Activated CD4-positive, alpha-beta T cell treated with anti-CD3 and anti-CD28 coated beads, Interleukin-2, amount 10 ng/mL, durations not matched to agents 7 days and 5 days (primary cell): ENCODE measurements at regions not wholly inside any gene's neighbourhood (a gene's known extent, or its start where the extent isn't known, plus 50 kb on each side); places are given as distances from the start of the nearest gene placed in this dataset.

Source experiments
- CTCF ChIA-PET: fragments of 350-600 bp; sonication (Branson Sonifier 250); formaldehyde crosslinking; loops from one replicate; lab custom pipeline; 2021; ENCODE audit warnings: antibody characterized with exemption; lab: Charles Lee
- POLR2A ChIA-PET: fragments of 350-600 bp; sonication (Branson Sonifier 250); formaldehyde crosslinking; loops from one replicate; lab custom pipeline; 2021; ENCODE audit warnings: antibody characterized with exemption; lab: Charles Lee
- DNase-seq: peaks from one replicate; pipeline ENCODE4 v3.0.0-alpha.2; 2020
- H3K27ac Mint-ChIP-seq: one replicate; pipeline ENCODE4 v1.8.0; 2021; ENCODE audit warnings: mild to moderate bottlenecking, moderate library complexity, mixed read lengths
- H3K27me3 Mint-ChIP-seq: one replicate; pipeline ENCODE4 v1.8.0; 2021; ENCODE audit warnings: mixed read lengths
- H3K36me3 Mint-ChIP-seq: one replicate; pipeline ENCODE4 v1.8.0; 2021; ENCODE audit warnings: low read depth, mixed read lengths
- H3K4me1 Mint-ChIP-seq: one replicate; pipeline ENCODE4 v1.8.0; 2021; ENCODE audit warnings: mixed read lengths
- H3K4me3 Mint-ChIP-seq: one replicate; pipeline ENCODE4 v1.8.0; 2021; ENCODE audit warnings: mild to moderate bottlenecking, moderate library complexity, mixed read lengths
- H3K9me3 Mint-ChIP-seq: one replicate; pipeline ENCODE4 v1.8.0; 2021; ENCODE audit warnings: mixed read lengths

GRCh38 chr12:84073401-84073800 is 839.2 kb downstream of the SLC6A15 start:
- POLR2A ChIA-PET = no interaction called here
- no peak for DNase-seq
- CTCF ChIA-PET = no interaction called here
- H3K4me3 Mint-ChIP-seq = no peak overlapping the region
- no peaks in the 10 kb centered on the region for H3K27me3 Mint-ChIP-seq
- H3K36me3 Mint-ChIP-seq = no peaks in the 10 kb centered on the region
- no peak overlapping the region for H3K27ac Mint-ChIP-seq
- no peaks in the 10 kb centered on the region for H3K4me1 Mint-ChIP-seq
- peaks cover 9% of the 10 kb centered on the region for H3K9me3 Mint-ChIP-seq

GRCh38 chr12:84072961-84073360 is 839.6 kb downstream of the SLC6A15 start:
- no peak overlapping the region for H3K4me3 Mint-ChIP-seq
- ChIA-PET POLR2A (no interaction called here), CTCF (no interaction called here)
- no peak for DNase-seq
- no peak overlapping the region for H3K27ac Mint-ChIP-seq
- H3K36me3 Mint-ChIP-seq = no peaks in the 10 kb centered on the region
- no peaks in the 10 kb centered on the region for H3K4me1 Mint-ChIP-seq
- no peaks in the 10 kb centered on the region for H3K27me3 Mint-ChIP-seq
- H3K9me3 Mint-ChIP-seq = peaks cover 9% of the 10 kb centered on the region

- H3K27ac Mint-ChIP-seq = no peak overlapping the region
- H3K9me3 Mint-ChIP-seq = peaks cover 9% of the 10 kb centered on the region
- DNase-seq = no peak
- POLR2A ChIA-PET = no interaction called here
- no peaks in the 10 kb centered on the region for H3K36me3 Mint-ChIP-seq
- no peaks in the 10 kb centered on the region for H3K27me3 Mint-ChIP-seq
- H3K4me3 Mint-ChIP-seq = no peak overlapping the region
- CTCF ChIA-PET = no interaction called here
- H3K4me1 Mint-ChIP-seq = no peaks in the 10 kb centered on the region
Observed at GRCh38 chr12:84070292-84070691, 842.3 kb downstream of the SLC6A15 start.

DNA sequence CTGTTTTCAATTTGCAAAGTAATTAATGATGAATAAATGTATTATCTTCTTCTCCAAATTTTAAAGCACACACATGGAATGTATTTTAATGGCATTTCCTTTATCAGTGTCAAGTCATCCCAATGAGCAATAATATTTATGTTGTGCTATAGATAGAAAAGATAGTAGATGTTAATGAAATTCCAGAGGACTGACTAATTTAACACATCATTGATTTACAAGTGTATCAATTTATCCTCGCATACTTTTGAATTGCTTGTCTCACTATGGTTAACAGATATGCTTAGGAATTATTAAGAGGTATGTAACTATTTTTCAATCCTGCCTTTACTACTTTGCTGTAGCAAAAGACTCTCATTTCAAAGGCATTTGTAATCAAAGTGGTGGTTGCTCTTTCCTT is 842.9 kb downstream of the SLC6A15 start:
- H3K4me1 Mint-ChIP-seq = no peaks in the 10 kb centered on the region
- CTCF ChIA-PET = no interaction called here
- H3K27ac Mint-ChIP-seq = no peak overlapping the region
- no peaks in the 10 kb centered on the region for H3K27me3 Mint-ChIP-seq
- DNase-seq = no peak
- H3K9me3 Mint-ChIP-seq = peaks cover 9% of the 10 kb centered on the region
- no peaks in the 10 kb centered on the region for H3K36me3 Mint-ChIP-seq
- no peak overlapping the region for H3K4me3 Mint-ChIP-seq
- POLR2A ChIA-PET = no interaction called here

GRCh38 chr12:84069198-84069597 is 843.4 kb downstream of the SLC6A15 start:
- Mint-ChIP-seq H3K36me3 (no peaks in the 10 kb centered on the region), H3K27me3 (no peaks in the 10 kb centered on the region), H3K4me3 (no peak overlapping the region), H3K9me3 (peaks cover 7% of the 10 kb centered on the region), H3K4me1 (no peaks in the 10 kb centered on the region), H3K27ac (no peak overlapping the region)
- ChIA-PET POLR2A (no interaction called here), CTCF (no interaction called here)
- DNase-seq = no peak

GRCh38 chr12:84058136-84058535 is 854.5 kb downstream of the SLC6A15 start:
- no peaks in the 10 kb centered on the region for H3K36me3 Mint-ChIP-seq
- no peaks in the 10 kb centered on the region for H3K4me1 Mint-ChIP-seq
- no peak overlapping the region for H3K4me3 Mint-ChIP-seq
- H3K9me3 Mint-ChIP-seq = peaks cover 5% of the 10 kb centered on the region
- ChIA-PET CTCF (no interaction called here), POLR2A (no interaction called here)
- H3K27me3 Mint-ChIP-seq = no peaks in the 10 kb centered on the region
- DNase-seq = no peak
- H3K27ac Mint-ChIP-seq = no peak overlapping the region

DNA sequence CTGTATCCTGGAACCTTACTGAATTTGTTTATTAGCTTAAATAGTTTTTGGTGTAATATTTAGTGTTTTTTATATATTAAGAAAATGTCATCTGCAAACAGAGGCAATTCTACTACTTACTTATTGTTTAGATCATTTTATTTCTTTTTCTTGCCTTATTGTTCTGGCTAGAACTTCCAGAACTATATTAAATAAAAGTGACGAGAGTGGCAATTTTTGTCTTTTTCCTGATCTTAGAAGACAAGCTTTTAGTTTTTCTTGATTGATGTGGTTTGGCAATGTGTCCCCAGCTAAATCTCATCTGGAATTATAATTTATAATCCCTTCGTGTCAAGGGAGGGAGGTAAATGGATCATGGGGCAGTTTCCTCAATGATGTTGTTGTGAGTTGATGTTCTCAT is 857.8 kb downstream of the SLC6A15 start:
- DNase-seq = no peak
- Mint-ChIP-seq H3K36me3 (no peaks in the 10 kb centered on the region), H3K4me3 (no peak overlapping the region), H3K27ac (no peak overlapping the region), H3K4me1 (no peaks in the 10 kb centered on the region), H3K27me3 (no peaks in the 10 kb centered on the region), H3K9me3 (peaks cover 5% of the 10 kb centered on the region)
- POLR2A ChIA-PET = no interaction called here
- CTCF ChIA-PET = no interaction called here

- Mint-ChIP-seq H3K36me3 (no peaks in the 10 kb centered on the region), H3K27me3 (no peaks in the 10 kb centered on the region), H3K9me3 (no peaks in the 10 kb centered on the region), H3K4me1 (no peaks in the 10 kb centered on the region), H3K27ac (no peak overlapping the region), H3K4me3 (no peak overlapping the region)
- POLR2A ChIA-PET = no interaction called here
- no peak for DNase-seq
- CTCF ChIA-PET = no interaction called here
Observed at GRCh38 chr12:84047881-84048280, 864.7 kb downstream of the SLC6A15 start.

- Mint-ChIP-seq H3K9me3 (no peaks in the 10 kb centered on the region), H3K27ac (no peak overlapping the region), H3K36me3 (no peaks in the 10 kb centered on the region), H3K4me3 (no peak overlapping the region), H3K4me1 (no peaks in the 10 kb centered on the region), H3K27me3 (no peaks in the 10 kb centered on the region)
- no peak for DNase-seq
- ChIA-PET CTCF (no interaction called here), POLR2A (no interaction called here)
Observed at GRCh38 chr12:84046859-84047258, 865.7 kb downstream of the SLC6A15 start.

DNA sequence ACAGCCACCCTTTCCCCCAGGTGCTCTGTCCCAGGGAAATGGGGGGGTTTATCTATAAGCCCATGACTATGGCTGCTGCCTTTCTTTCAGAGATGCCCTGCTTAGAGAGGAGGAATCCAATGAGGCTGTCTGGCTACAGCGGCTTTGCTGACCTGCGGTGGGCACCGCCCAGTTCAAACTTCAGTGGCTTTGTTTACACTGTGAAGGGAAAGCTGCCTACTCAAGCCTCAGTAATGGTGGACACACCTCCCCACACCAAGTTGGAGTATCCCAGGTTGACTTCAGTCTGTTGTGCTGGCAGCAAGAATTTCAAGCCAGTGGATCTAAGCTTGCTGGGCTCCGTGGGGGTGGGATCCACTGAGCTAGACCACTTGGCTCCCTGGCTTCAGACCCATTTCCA is 869.2 kb downstream of the SLC6A15 start:
- CTCF ChIA-PET = no interaction called here

GRCh38 chr12:84038242-84038641 is 874.4 kb downstream of the SLC6A15 start:
- Mint-ChIP-seq H3K9me3 (peaks cover 14% of the 10 kb centered on the region), H3K36me3 (no peaks in the 10 kb centered on the region), H3K4me3 (no peak overlapping the region), H3K27me3 (no peaks in the 10 kb centered on the region), H3K4me1 (no peaks in the 10 kb centered on the region), H3K27ac (no peak overlapping the region)
- POLR2A ChIA-PET = no interaction called here
- CTCF ChIA-PET = no interaction called here
- no peak for DNase-seq

More for the DNA sequence above, 869.2 kb downstream of the SLC6A15 start:
- Mint-ChIP-seq H3K4me3 (no peak overlapping the region), H3K4me1 (no peaks in the 10 kb centered on the region), H3K27me3 (no peaks in the 10 kb centered on the region), H3K27ac (no peak overlapping the region), H3K36me3 (no peaks in the 10 kb centered on the region), H3K9me3 (peaks cover 3% of the 10 kb centered on the region)
- no peak for DNase-seq
- POLR2A ChIA-PET = no interaction called here

- Mint-ChIP-seq H3K4me3 (no peak overlapping the region), H3K27me3 (no peaks in the 10 kb centered on the region), H3K4me1 (no peaks in the 10 kb centered on the region), H3K27ac (no peak overlapping the region), H3K36me3 (no peaks in the 10 kb centered on the region), H3K9me3 (peaks cover 18% of the 10 kb centered on the region)
- no peak for DNase-seq
- POLR2A ChIA-PET = no interaction called here
- CTCF ChIA-PET = no interaction called here
Observed at GRCh38 chr12:84036912-84037311, 875.7 kb downstream of the SLC6A15 start.

- H3K9me3 Mint-ChIP-seq = peaks cover 20% of the 10 kb centered on the region
- H3K27me3 Mint-ChIP-seq = no peaks in the 10 kb centered on the region
- DNase-seq = no peak
- ChIA-PET CTCF (no interaction called here), POLR2A (no interaction called here)
- no peak overlapping the region for H3K4me3 Mint-ChIP-seq
- H3K36me3 Mint-ChIP-seq = no peaks in the 10 kb centered on the region
- H3K27ac Mint-ChIP-seq = no peak overlapping the region
- no peaks in the 10 kb centered on the region for H3K4me1 Mint-ChIP-seq
Observed at GRCh38 chr12:84035766-84036165, 876.8 kb downstream of the SLC6A15 start.

GRCh38 chr12:84034871-84035270 is 877.7 kb downstream of the SLC6A15 start:
- DNase-seq = no peak
- CTCF ChIA-PET = no interaction called here
- no peaks in the 10 kb centered on the region for H3K27me3 Mint-ChIP-seq
- H3K4me3 Mint-ChIP-seq = no peak overlapping the region
- H3K4me1 Mint-ChIP-seq = no peaks in the 10 kb centered on the region
- H3K9me3 Mint-ChIP-seq = peaks cover 20% of the 10 kb centered on the region
- POLR2A ChIA-PET = no interaction called here
- H3K27ac Mint-ChIP-seq = no peak overlapping the region
- H3K36me3 Mint-ChIP-seq = no peaks in the 10 kb centered on the region
